LNCAP (cell line): ENCODE measurements at regions not wholly inside any gene's neighbourhood (a gene's known extent, or its start where the extent isn't known, plus 50 kb on each side); places are given as distances from the start of the nearest gene placed in this dataset.

Source experiments
- CTCF ChIP-seq: fragments of 450-650 bp; IDR thresholded peaks from 2 replicates; pipeline ENCODE4 v1.5.1; 2017; ENCODE audit warnings: mild to moderate bottlenecking

GRCh38 chr2:128496700-128497099, 178.0 kb upstream of the HS6ST1 start:
- no peak for TF ChIP-seq CTCF

- no peak for TF ChIP-seq CTCF
These were observed 178.8 kb upstream of the HS6ST1 start for GRCh38 chr2:128497461-128497860.

GRCh38 chr2:128498086-128498485, 179.4 kb upstream of the HS6ST1 start:
- TF ChIP-seq CTCF, result no peak

- no peak for TF ChIP-seq CTCF
These were observed 179.9 kb upstream of the HS6ST1 start for GRCh38 chr2:128498589-128498988.

GRCh38 chr2:128499367-128500137, 180.9 kb upstream of the HS6ST1 start:
- no peak for TF ChIP-seq CTCF

GRCh38 chr2:128500138-128500800, 181.6 kb upstream of the HS6ST1 start:
- TF ChIP-seq CTCF, result no peak

- TF ChIP-seq CTCF, result no peak
These were observed 182.5 kb upstream of the HS6ST1 start for GRCh38 chr2:128501006-128501690.
